BE2C (cell line): ENCODE measurements at regions not wholly inside any gene's neighbourhood (a gene's known extent, or its start where the extent isn't known, plus 50 kb on each side); places are given as distances from the start of the nearest gene placed in this dataset.

Experiments used
- DNase-seq: peaks from one replicate; pipeline ENCODE4 v3.0.0-alpha.2; 2020
- H3K27me3 ChIP-seq: fragments of 250-450 bp; sonication (Bioruptor Pico); 2 replicates; pipeline ENCODE4 v1.5.1; 2020; ENCODE audit warnings: mild to moderate bottlenecking
- H3K36me3 ChIP-seq: fragments of 250-450 bp; sonication (Bioruptor Pico); 2 replicates; pipeline ENCODE4 v1.5.1; 2020; ENCODE audit warnings: mild to moderate bottlenecking
- H3K4me1 ChIP-seq: fragments of 250-450 bp; sonication (Bioruptor Pico); 2 replicates; pipeline ENCODE4 v1.5.1; 2020
- H3K4me3 ChIP-seq: 2 replicates; pipeline ENCODE4 v1.5.1; 2011; ENCODE audit warnings: low read depth, low read length
- H3K9me3 ChIP-seq: fragments of 250-450 bp; sonication (Bioruptor Pico); 2 replicates; pipeline ENCODE4 v1.5.1; 2020
- CTCF ChIP-seq: IDR thresholded peaks from 2 replicates; pipeline ENCODE4 v1.5.1; 2012; ENCODE audit warnings: mild to moderate bottlenecking, low read depth, low read length

- no peaks in the 10 kb centered on the region for H3K27me3 ChIP-seq
- no peak overlapping the region for H3K4me3 ChIP-seq
- no peaks in the 10 kb centered on the region for H3K36me3 ChIP-seq
- H3K4me1 ChIP-seq, result peaks cover 6% of the 10 kb centered on the region
- no peak for TF ChIP-seq CTCF
- H3K9me3 ChIP-seq, result no peaks in the 10 kb centered on the region
- no peak for DNase-seq
Measured at GRCh38 chr11:95695181-95695580, 94.4 kb downstream of the FAM76B start.

- Histone ChIP-seq H3K4me1 (no peaks in the 10 kb centered on the region; the same call in 1 of the 2 replicates), H3K9me3 (no peaks in the 10 kb centered on the region), H3K36me3 (no peaks in the 10 kb centered on the region), H3K4me3 (no peak overlapping the region), H3K27me3 (no peaks in the 10 kb centered on the region)
- no peak for DNase-seq
- TF ChIP-seq CTCF, result no peak
Measured at GRCh38 chr11:95693298-95693697, 96.3 kb downstream of the FAM76B start.

GRCh38 chr11:95692526-95693260, 96.9 kb downstream of the FAM76B start:
- H3K4me1 ChIP-seq, result no peaks in the 10 kb centered on the region; the same call in 1 of the 2 replicates
- DNase-seq, result no peak
- no peaks in the 10 kb centered on the region for H3K36me3 ChIP-seq
- no peak overlapping the region for H3K4me3 ChIP-seq
- H3K9me3 ChIP-seq, result no peaks in the 10 kb centered on the region
- no peaks in the 10 kb centered on the region for H3K27me3 ChIP-seq
- no peak for TF ChIP-seq CTCF

DNA sequence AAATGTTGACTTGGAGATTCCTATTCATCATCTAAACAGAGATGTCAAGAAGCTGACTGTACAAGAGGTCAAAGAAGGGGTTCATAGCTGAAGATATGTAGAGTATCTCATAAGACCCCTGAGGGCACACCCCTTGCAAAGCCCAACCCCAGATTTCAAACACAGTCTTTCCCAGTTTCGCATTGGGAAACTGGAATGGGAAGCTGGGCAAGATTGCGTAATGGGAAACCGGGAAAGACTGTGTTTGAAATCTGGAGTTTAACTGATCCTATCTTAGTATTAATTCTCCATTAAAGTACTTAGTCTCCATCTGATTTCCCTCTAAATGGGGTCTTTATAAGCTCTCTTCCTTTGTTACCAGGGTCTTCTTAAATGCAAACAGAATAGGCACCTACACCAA, 99.5 kb downstream of the FAM76B start:
- H3K27me3 ChIP-seq, result no peaks in the 10 kb centered on the region
- no peak for DNase-seq
- TF ChIP-seq CTCF, result no peak
- no peak overlapping the region for H3K4me3 ChIP-seq
- H3K9me3 ChIP-seq, result no peaks in the 10 kb centered on the region
- H3K4me1 ChIP-seq, result no peaks in the 10 kb centered on the region; the same call in 1 of the 2 replicates
- H3K36me3 ChIP-seq, result no peaks in the 10 kb centered on the region

- no peak for TF ChIP-seq CTCF
- no peak for DNase-seq
- H3K36me3 ChIP-seq, result no peaks in the 10 kb centered on the region
- no peaks in the 10 kb centered on the region for H3K9me3 ChIP-seq
- no peak overlapping the region for H3K4me3 ChIP-seq
- H3K4me1 ChIP-seq, result no peaks in the 10 kb centered on the region; the same call in none of the 2 replicates
- no peaks in the 10 kb centered on the region for H3K27me3 ChIP-seq
Measured at GRCh38 chr11:95688501-95689222, 100.9 kb downstream of the FAM76B start.

DNA sequence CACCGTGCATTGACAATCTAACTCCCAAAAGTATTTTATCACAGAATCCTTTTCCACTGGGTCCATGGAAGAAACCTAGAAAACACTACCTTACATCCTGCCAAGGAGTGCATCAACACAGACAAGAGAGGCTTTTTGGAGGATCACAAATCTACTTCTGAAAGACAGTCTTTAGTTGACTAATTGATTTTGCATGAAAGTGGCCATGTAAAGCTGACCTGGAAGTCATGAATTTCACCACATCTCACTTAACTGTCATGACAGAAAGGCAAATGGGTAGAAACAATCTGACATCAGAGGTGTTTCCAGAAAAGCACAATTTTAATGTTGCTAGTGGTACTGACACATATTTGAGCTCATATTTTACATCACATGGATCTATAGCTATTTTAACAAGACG, 101.6 kb downstream of the FAM76B start:
- H3K9me3 ChIP-seq, result no peaks in the 10 kb centered on the region
- no peak overlapping the region for H3K4me3 ChIP-seq
- H3K4me1 ChIP-seq, result no peaks in the 10 kb centered on the region; the same call in none of the 2 replicates
- no peak for TF ChIP-seq CTCF
- DNase-seq, result no peak
- no peaks in the 10 kb centered on the region for H3K36me3 ChIP-seq
- H3K27me3 ChIP-seq, result no peaks in the 10 kb centered on the region
